ENCODE measurements at regions not wholly inside any gene's neighbourhood (a gene's known extent, or its start where the extent isn't known, plus 50 kb on each side); places are given as distances from the start of the nearest gene placed in this dataset.

- Histone ChIP-seq H3K9ac (ENCODE audit: control insufficient read depth, insufficient read depth, low read length) (no peak overlapping the region), H3K4me2 (ENCODE audit: control insufficient read depth, insufficient read depth) (no peak overlapping the region), H4K20me1 (ENCODE audit: control insufficient read depth, insufficient read depth) (no peaks in the 10 kb centered on the region), H3K27ac (ENCODE audit: control insufficient read depth, insufficient read depth) (no peak overlapping the region), H3K36me3 (ENCODE audit: control insufficient read depth in 2 of 2, insufficient read depth in 2 of 2, low read length in 1 of 2) (no peaks in the 10 kb centered on the region), H3K9me3 (replicated peaks; ENCODE audit: control insufficient read depth, insufficient read depth, low read length) (no peaks in the 10 kb centered on the region), H2AFZ (ENCODE audit: control insufficient read depth, low read depth, low read length) (no peak overlapping the region), H3K4me3 (no peak overlapping the region), H3K79me2 (ENCODE audit: control insufficient read depth, insufficient read depth, low read length) (no peaks in the 10 kb centered on the region), H3K27me3 (replicated peaks in 1 of 2; ENCODE audit: control insufficient read depth in 2 of 2, insufficient read depth in 2 of 2, low read length in 1 of 2) (no peaks in the 10 kb centered on the region), H3K4me1 (ENCODE audit: control insufficient read depth, insufficient read depth, low read length) (no peaks in the 10 kb centered on the region)
- ChIA-PET POLR2A (no interaction called here), RAD21 (ENCODE audit: unreplicated experiment) (no interaction called here), CTCF (no interaction called here), SMC1A (ENCODE audit: uncharacterized antibody, unreplicated experiment) (no interaction called here)
- in situ Hi-C loops (cut with MboI): no loop called here
- no TSS peak for BruUV-seq (replicated peaks)
- intact Hi-C loops (cut with micrococcal nuclease; ENCODE audit: unreplicated experiment): no loop called here
- ATAC-seq: no peak
- WGBS (ENCODE audit: insufficient coverage, insufficient replicate concordance, low lambda C conversion rate, missing lambda C conversion rate): 18% methylated on average over 2 of the region's 2 CpGs
- TF ChIP-seq NR2C1 (IDR thresholded peaks at IDR 0.05): no peak
- no peak for TF ChIP-seq POU2F2 (IDR thresholded peaks at IDR 0.05; ENCODE audit: borderline replicate concordance, low read depth, low read length)
- no peak for TF ChIP-seq HDAC6 (IDR thresholded peaks at IDR 0.05; ENCODE audit: unreplicated experiment)
- TF ChIP-seq RAD21 (IDR thresholded peaks at IDR 0.05; ENCODE audit: insufficient read depth, low read depth, low read length): no peak
- TF ChIP-seq ZNF592 (IDR thresholded peaks at IDR 0.05): no peak
- TF ChIP-seq CUX1 (IDR thresholded peaks at IDR 0.05; ENCODE audit: insufficient replicate concordance, low read depth, low read length): no peak
- no peak for TF ChIP-seq ZNF384 (IDR thresholded peaks at IDR 0.05; ENCODE audit: borderline replicate concordance, low read depth, low read length)
- no peak for TF ChIP-seq ZSCAN29 (IDR thresholded peaks at IDR 0.05)
- TF ChIP-seq MTA3 (IDR thresholded peaks at IDR 0.05; ENCODE audit: borderline replicate concordance, low read length): no peak
- TF ChIP-seq FOXM1 (IDR thresholded peaks at IDR 0.05; ENCODE audit: low read depth, low read length): no peak
- TF ChIP-seq RB1 (IDR thresholded peaks at IDR 0.05; ENCODE audit: borderline replicate concordance): no peak
- TF ChIP-seq STAT1 (conservative IDR thresholded peaks at IDR 0.05): no peak
- TF ChIP-seq YBX1 (IDR thresholded peaks at IDR 0.05): no peak
- no peak for TF ChIP-seq CHD1 (IDR thresholded peaks at IDR 0.05; ENCODE audit: low read depth, low read length)
- DNase-seq (ENCODE audit: low read depth, low spot score): no peak
- FAIRE-seq: no peak
Measured at GRCh38 chr10:42921951-42922350, 139.4 kb downstream of the BMS1 start.

Measured in GM12878 (cell line).